ENCODE measurements at regions not wholly inside any gene's neighbourhood (a gene's known extent, or its start where the extent isn't known, plus 50 kb on each side); places are given as distances from the start of the nearest gene placed in this dataset.
"Not testable (repeated sequence)": the region's sequence is repeated elsewhere in the genome, so short reads cannot be mapped to it uniquely, and the experiment has no call there.

GRCh38 chr10:131531265-131532190, 220.0 kb upstream of the TCERG1L start:
- DNase-seq (ENCODE audit: low read depth in 2 of 2) = no peak

GRCh38 chr10:131532291-131532690, 220.8 kb upstream of the TCERG1L start:
- DNase-seq (ENCODE audit: low read depth in 2 of 2) = no peak

- DNase-seq (ENCODE audit: low read depth in 2 of 2) = no peak
Measured at GRCh38 chr10:131532745-131533341, 221.3 kb upstream of the TCERG1L start.

- DNase-seq (ENCODE audit: low read depth in 2 of 2) = no peak
Measured at GRCh38 chr10:131533846-131534526, 222.5 kb upstream of the TCERG1L start.

GRCh38 chr10:131534836-131535235, 223.3 kb upstream of the TCERG1L start:
- DNase-seq (ENCODE audit: low read depth in 2 of 2) = no peak

GRCh38 chr10:131536676-131537075, 225.2 kb upstream of the TCERG1L start:
- DNase-seq (ENCODE audit: low read depth in 2 of 2) = no peak

- no peak for DNase-seq (ENCODE audit: low read depth in 2 of 2)
Measured at GRCh38 chr10:131537281-131537680, 225.8 kb upstream of the TCERG1L start.

GRCh38 chr10:131544495-131544894, 233.0 kb upstream of the TCERG1L start:
- no peak for DNase-seq (ENCODE audit: low read depth in 2 of 2)

GRCh38 chr10:131546086-131546810, 234.7 kb upstream of the TCERG1L start:
- no peak for DNase-seq (ENCODE audit: low read depth in 2 of 2)

GRCh38 chr10:131547129-131547799, 235.7 kb upstream of the TCERG1L start:
- no peak for DNase-seq (ENCODE audit: low read depth in 2 of 2)

- DNase-seq (ENCODE audit: low read depth in 2 of 2) = no peak
Measured at GRCh38 chr10:131548176-131548575, 236.7 kb upstream of the TCERG1L start.

GRCh38 chr10:131549116-131549515, 237.6 kb upstream of the TCERG1L start:
- no peak for DNase-seq (ENCODE audit: low read depth in 2 of 2)

- DNase-seq (ENCODE audit: low read depth in 2 of 2) = no peak
Measured at GRCh38 chr10:131553121-131553520, 241.6 kb upstream of the TCERG1L start.

GRCh38 chr10:131553581-131553980, 242.1 kb upstream of the TCERG1L start:
- DNase-seq (ENCODE audit: low read depth in 2 of 2) = no peak

- no peak for DNase-seq (ENCODE audit: low read depth in 2 of 2)
Measured at GRCh38 chr10:131554821-131555220, 243.3 kb upstream of the TCERG1L start.

- DNase-seq (ENCODE audit: low read depth in 2 of 2) = no peak
Measured at GRCh38 chr10:131555406-131555805, 243.9 kb upstream of the TCERG1L start.

GRCh38 chr10:131556061-131556896, 244.8 kb upstream of the TCERG1L start:
- DNase-seq (ENCODE audit: low read depth in 2 of 2) = no peak

- no peak for DNase-seq (ENCODE audit: low read depth in 2 of 2)
Measured at GRCh38 chr10:131556897-131557495, 245.5 kb upstream of the TCERG1L start.

GRCh38 chr10:131557956-131558355, 246.4 kb upstream of the TCERG1L start:
- not testable (repeated sequence) for DNase-seq (ENCODE audit: low read depth in 2 of 2)

GRCh38 chr10:131559450-131559911, 248.0 kb upstream of the TCERG1L start:
- DNase-seq (ENCODE audit: low read depth in 2 of 2) = no peak
